ENCODE measurements at regions not wholly inside any gene's neighbourhood (a gene's known extent, or its start where the extent isn't known, plus 50 kb on each side); places are given as distances from the start of the nearest gene placed in this dataset.

- TF ChIP-seq CTCF (conservative IDR thresholded peaks at IDR 0.05 in 1 of 2, IDR thresholded peaks at IDR 0.05 in 1 of 2; ENCODE audit: low read depth in 1 of 2, low read length in 2 of 2) (no peak), EZH2 (IDR thresholded peaks at IDR 0.05; ENCODE audit: low read length, missing control alignments) (no peak)
These were observed 209.6 kb upstream of the DDI1 start for GRCh38 chr11:103826856-103827255.
